PC-3 (cell line): ENCODE measurements at regions not wholly inside any gene's neighbourhood (a gene's known extent, or its start where the extent isn't known, plus 50 kb on each side); places are given as distances from the start of the nearest gene placed in this dataset.
A peak's percentile ranks its signal among the peaks of the same experiment; 100 is the strongest.

ENCODE experiments used
- ATAC-seq: fragments of 200-7000 bp; cut with Tn5 transposase; 2 replicates; pipeline ENCODE4 v1.9.1; 2020; ENCODE audit warnings: mild to moderate bottlenecking, moderate library complexity
- BruUV-seq: library from RNA; stranded (reverse); fragments of 400-500 nt; replicated peaks from 2 replicates; lab custom pipeline; 2021; lab: Mats Ljungman, UMichigan
- CTCF ChIA-PET: fragments of 300-600 bp; sonication (Branson Sonifier 250); formaldehyde crosslinking; loops from one replicate; lab custom pipeline; 2022; ENCODE audit warnings: antibody characterized with exemption; lab: Charles Lee
- POLR2A ChIA-PET: fragments of 300-600 bp; sonication (Branson Sonifier 250); formaldehyde crosslinking; loops from one replicate; lab custom pipeline; 2022; ENCODE audit warnings: antibody characterized with exemption; ENCODE audit not compliant: unreplicated experiment; lab: Charles Lee
- DNase-seq: peaks from one replicate; pipeline ENCODE4 v3.0.0-alpha.2; 2015
- H2AFZ ChIP-seq: fragments of 300-600 bp; sonication (generic); 2 replicates; pipeline ENCODE4 v1.6.0; 2016; ENCODE audit warnings: antibody characterized with exemption, low read length
- H3F3A ChIP-seq: fragments of 300-600 bp; sonication (generic); one replicate; pipeline ENCODE4 v1.6.0; 2017; ENCODE audit warnings: antibody characterized with exemption, low read length, control low read depth, mild to moderate bottlenecking; ENCODE audit not compliant: unreplicated experiment
- H3K27ac ChIP-seq: fragments of 300-600 bp; sonication (generic); 2 replicates; pipeline ENCODE4 v1.5.1; 2016; ENCODE audit warnings: mild to moderate bottlenecking, low read length
- H3K27me3 ChIP-seq: fragments of 300-600 bp; sonication (generic); 2 replicates; pipeline ENCODE4 v1.6.1; 2016; ENCODE audit warnings: low read length, mixed read lengths
- H3K36me3 ChIP-seq: fragments of 300-600 bp; sonication (generic); 2 replicates; pipeline ENCODE4 v1.6.1; 2016; ENCODE audit warnings: low read depth, mixed run types, low read length, mixed read lengths
- H3K4me1 ChIP-seq: fragments of 300-600 bp; sonication (generic); 2 replicates; pipeline ENCODE4 v1.5.1; 2016; ENCODE audit warnings: low read length; ENCODE audit not compliant: insufficient read depth
- H3K4me2 ChIP-seq: fragments of 300-600 bp; sonication (generic); 2 replicates; pipeline ENCODE4 v1.6.0; 2016; ENCODE audit warnings: low read length
- H3K4me3 ChIP-seq: fragments of 300-600 bp; sonication (generic); 2 replicates; pipeline ENCODE4 v1.5.1; 2016; ENCODE audit warnings: mild to moderate bottlenecking, low read length, mixed read lengths
- H3K79me2 ChIP-seq: fragments of 300-600 bp; sonication (generic); 2 replicates; pipeline ENCODE4 v1.6.1; 2017; ENCODE audit warnings: low read length, mixed read lengths
- H3K9ac ChIP-seq: fragments of 300-600 bp; sonication (generic); 2 replicates; pipeline ENCODE4 v1.6.0; 2016; ENCODE audit warnings: mild to moderate bottlenecking, low read length
- H3K9me2 ChIP-seq: fragments of 300-600 bp; sonication (generic); replicated peaks from 2 replicates; pipeline ENCODE4 v1.6.1; 2016; ENCODE audit warnings: mixed run types, low read length, mixed read lengths
- H3K9me3 ChIP-seq: fragments of 300-600 bp; sonication (generic); 2 replicates; pipeline ENCODE4 v1.6.1; 2016; ENCODE audit warnings: low read length, mixed read lengths
- H4K20me1 ChIP-seq: fragments of 300-600 bp; sonication (generic); 2 replicates; pipeline ENCODE4 v1.6.1; 2016; ENCODE audit warnings: low read length, mixed read lengths
- CTCF ChIP-seq: fragments of 300-600 bp; sonication (generic); conservative IDR thresholded peaks from 2 replicates; pipeline ENCODE4 v1.5.1; 2017; ENCODE audit warnings: antibody characterized with exemption, low read depth, mild to moderate bottlenecking, low read length
- EZH2 ChIP-seq: fragments of 300-600 bp; sonication (generic); IDR thresholded peaks from one replicate; pipeline ENCODE4 v1.6.1; 2017; ENCODE audit warnings: antibody characterized with exemption, mild to moderate bottlenecking, low read length; ENCODE audit not compliant: unreplicated experiment
- EZH2phosphoT487 ChIP-seq: fragments of 300-600 bp; sonication (generic); IDR thresholded peaks from 2 replicates; pipeline ENCODE4 v1.6.1; 2018; ENCODE audit warnings: mild to moderate bottlenecking, antibody characterized with exemption, low read length, borderline replicate concordance
- intact Hi-C: fragments of 100-400 bp; cut with micrococcal nuclease; formaldehyde crosslinking; loops from 2 replicates; pipeline ENCODE4 v1.9.0; 2023

GRCh38 chr3:193946945-193947344 is 189.0 kb upstream of the HES1 start:
- intact Hi-C loops = loop anchor here (1.0 kb wide), 1 partner anchor 24 kb away; no protein-coding TSS in a partner anchor
- Histone ChIP-seq H3K36me3 (no peaks in the 10 kb centered on the region), H3F3A (no peaks in the 10 kb centered on the region), H3K9me2 (no peaks in the 10 kb centered on the region; the same call in 1 of the 2 replicates), H3K4me1 (peaks cover 17% of the 10 kb centered on the region), H3K79me2 (no peaks in the 10 kb centered on the region), H3K9me3 (no peaks in the 10 kb centered on the region), H3K27me3 (no peaks in the 10 kb centered on the region), H3K4me2 (peak overlapping the region; percentile 11; the same call in 1 of the 2 replicates), H3K27ac (peak overlapping the region; percentile 35), H3K4me3 (no peak overlapping the region), H4K20me1 (no peaks in the 10 kb centered on the region), H2AFZ (no peak overlapping the region), H3K9ac (no peak overlapping the region)
- ChIA-PET POLR2A (interaction anchor here (0.6 kb wide), 1 partner anchor 107 kb away, joined by 12 read pairs; no protein-coding TSS in a partner anchor), CTCF (no interaction called here)
- ATAC-seq = peak; percentile 86
- BruUV-seq = no TSS peak
- TF ChIP-seq EZH2phosphoT487 (no peak), CTCF (no peak), EZH2 (no peak)
- DNase-seq = peak; percentile 82

DNA sequence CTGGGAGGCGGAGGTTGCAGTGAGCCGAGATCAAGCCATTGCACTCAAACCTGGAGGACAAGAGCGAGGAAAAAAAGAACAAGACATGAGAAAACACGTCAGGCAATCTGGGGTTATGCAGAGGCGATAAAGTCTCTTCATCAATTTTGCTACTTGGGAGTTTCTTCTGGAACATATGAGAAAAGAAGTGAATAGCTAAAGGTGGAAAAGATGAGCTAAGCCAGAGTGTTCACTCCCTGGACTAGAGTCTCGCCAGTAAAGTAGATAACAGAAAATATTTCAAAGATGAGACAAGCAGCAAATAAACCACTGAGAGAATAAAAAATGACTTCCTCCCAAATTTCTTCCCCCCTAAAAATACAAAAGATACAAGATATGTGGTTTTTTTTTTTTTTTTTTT is 188.4 kb upstream of the HES1 start:
- Histone ChIP-seq H3K36me3 (no peaks in the 10 kb centered on the region), H3K4me2 (peak overlapping the region; percentile 11; the same call in 1 of the 2 replicates), H3K4me3 (no peak overlapping the region), H3K9me2 (no peaks in the 10 kb centered on the region; the same call in 1 of the 2 replicates), H3K79me2 (no peaks in the 10 kb centered on the region), H3K9ac (no peak overlapping the region), H4K20me1 (no peaks in the 10 kb centered on the region), H3K9me3 (no peaks in the 10 kb centered on the region), H3F3A (no peaks in the 10 kb centered on the region), H3K27me3 (no peaks in the 10 kb centered on the region), H3K27ac (peak overlapping the region; percentile 26), H3K4me1 (peaks cover 17% of the 10 kb centered on the region), H2AFZ (no peak overlapping the region)
- intact Hi-C loops = loop anchor here (1.0 kb wide), 1 partner anchor 24 kb away; no protein-coding TSS in a partner anchor
- POLR2A ChIA-PET = interaction anchor here (0.6 to 0.7 kb wide), 3 partner anchors 107 to 187 kb away, joined by 5 to 22 read pairs (median 12); no protein-coding TSS in a partner anchor
- CTCF ChIA-PET = no interaction called here
- ATAC-seq (no peak), DNase-seq (no peak)
- TF ChIP-seq CTCF = no peak
- TF ChIP-seq EZH2 = no peak
- TF ChIP-seq EZH2phosphoT487 = no peak
- BruUV-seq = no TSS peak

- no peak overlapping the region for H3K27ac ChIP-seq
- H3K9ac ChIP-seq = no peak overlapping the region
- H3K4me1 ChIP-seq = peaks cover 17% of the 10 kb centered on the region
- no peak for DNase-seq
- H3K9me2 ChIP-seq = no peaks in the 10 kb centered on the region; the same call in 1 of the 2 replicates
- ChIA-PET POLR2A (interaction anchor here (0.7 kb wide), 1 partner anchor 127 kb away, joined by 22 read pairs; no protein-coding TSS in a partner anchor), CTCF (no interaction called here)
- TF ChIP-seq EZH2 = no peak
- TF ChIP-seq CTCF = no peak
- TF ChIP-seq EZH2phosphoT487 = no peak
- no TSS peak for BruUV-seq
- H3K79me2 ChIP-seq = no peaks in the 10 kb centered on the region
- no peak overlapping the region for H3K4me3 ChIP-seq
- H3K4me2 ChIP-seq = no peak overlapping the region
- ATAC-seq = no peak
- no peak overlapping the region for H2AFZ ChIP-seq
- intact Hi-C loops = no loop called here
- no peaks in the 10 kb centered on the region for H3K27me3 ChIP-seq
- no peaks in the 10 kb centered on the region for H3K9me3 ChIP-seq
- H3F3A ChIP-seq = no peaks in the 10 kb centered on the region
- no peaks in the 10 kb centered on the region for H4K20me1 ChIP-seq
- H3K36me3 ChIP-seq = no peaks in the 10 kb centered on the region
Observed at GRCh38 chr3:193948459-193948858, 187.5 kb upstream of the HES1 start.
